DOHH2 (cell line): ENCODE measurements at regions not wholly inside any gene's neighbourhood (a gene's known extent, or its start where the extent isn't known, plus 50 kb on each side); places are given as distances from the start of the nearest gene placed in this dataset.
"Not testable (repeated sequence)": the region's sequence is repeated elsewhere in the genome, so short reads cannot be mapped to it uniquely, and the experiment has no call there.

ENCODE experiments used
- CTCF ChIP-seq: fragments of 200-600 bp; sonication (generic); IDR thresholded peaks from one replicate; pipeline ENCODE4 v1.5.1; 2014; ENCODE audit warnings: antibody characterized with exemption, mild to moderate bottlenecking, low read depth, low read length; ENCODE audit not compliant: poor library complexity, severe bottlenecking
- EZH2phosphoT487 ChIP-seq: fragments of 200-600 bp; sonication (generic); IDR thresholded peaks from 2 replicates; pipeline ENCODE4 v1.6.1; 2017; ENCODE audit warnings: borderline replicate concordance, mild to moderate bottlenecking, antibody characterized with exemption, low read length, moderate library complexity, mixed read lengths

GRCh38 chr11:134496058-134496457 is 84.0 kb upstream of the B3GAT1 start:
- TF ChIP-seq CTCF, EZH2phosphoT487: not testable (repeated sequence)
